Endothelial cell of umbilical vein (primary cell): ENCODE measurements at regions not wholly inside any gene's neighbourhood (a gene's known extent, or its start where the extent isn't known, plus 50 kb on each side); places are given as distances from the start of the nearest gene placed in this dataset.

Experiments
- BruUV-seq: library from RNA; stranded (reverse); fragments of 400-500 nt; replicated peaks from 2 replicates; lab custom pipeline; 2021; lab: Mats Ljungman, UMichigan
- CTCF ChIA-PET: fragments of 300-600, 350-600 bp; sonication (Branson Sonifier 250); formaldehyde crosslinking; loops from one replicate; lab custom pipeline; 2021; ENCODE audit warnings: antibody characterized with exemption, inconsistent platforms; lab: Charles Lee
- POLR2A ChIA-PET: fragments of 300-600, 350-600 bp; sonication (Branson Sonifier 250); formaldehyde crosslinking; loops from one replicate; lab custom pipeline; 2021; ENCODE audit warnings: antibody characterized with exemption, inconsistent platforms; lab: Charles Lee
- DNase-seq: peaks from one replicate; pipeline ENCODE4 v3.0.0-alpha.2; 2011; ENCODE audit warnings: low read depth, low spot score
- FAIRE-seq: peaks from 2 replicates; lab custom pipeline; 2011; peaks lifted over from hg19 to GRCh38; lab: Jason Lieb, UNC
- H2AFZ ChIP-seq: 2 replicates; pipeline ENCODE4 v1.6.0; 2012; ENCODE audit warnings: low read depth, low read length, control low read depth, inconsistent platforms
- H3K27ac ChIP-seq: 2 replicates; pipeline ENCODE4 v1.5.1; 2011; ENCODE audit warnings: low read depth, mild to moderate bottlenecking, control low read depth, low read length, moderate library complexity; ENCODE audit not compliant: insufficient read depth
- H3K27me3 ChIP-seq, 2 experiments: 2 replicates each; pipeline versions ENCODE4 v1.6.0 to v1.6.1; 2011; ENCODE audit warnings: low read length in 2 of 2, mixed read lengths in 1 of 2; ENCODE audit not compliant: control insufficient read depth in 2 of 2, insufficient read depth in 2 of 2
- H3K36me3 ChIP-seq, 2 experiments: 2 replicates in 1 of 2; 3 replicates in 1 of 2; pipeline ENCODE4 v1.5.1; 2011; ENCODE audit warnings: low read length in 2 of 2, mild to moderate bottlenecking in 1 of 2, moderate library complexity in 1 of 2; ENCODE audit not compliant: control insufficient read depth in 2 of 2, insufficient read depth in 2 of 2; ENCODE audit errors: extremely low read depth in 1 of 2
- H3K4me1 ChIP-seq: 3 replicates; pipeline ENCODE4 v1.5.1; 2011; ENCODE audit warnings: mild to moderate bottlenecking, low read length; ENCODE audit not compliant: control insufficient read depth, insufficient read depth; ENCODE audit errors: extremely low read depth
- H3K4me2 ChIP-seq: 2 replicates; pipeline ENCODE4 v1.6.1; 2011; ENCODE audit warnings: low read length, control low read depth, mixed read lengths; ENCODE audit not compliant: insufficient read depth
- H3K4me3 ChIP-seq, 3 experiments: fragments of 200-600 bp in 1 of 3; sonication (generic), shearing (Covaris generic) in 1 of 3; replicated peaks in 1 of 3; 2 replicates each; pipeline ENCODE4 v1.5.1; 2011 to 2016; ENCODE audit warnings: control low read depth in 3 of 3, low read length in 3 of 3, mild to moderate bottlenecking in 2 of 3, inconsistent platforms in 1 of 3, low read depth in 1 of 3, moderate library complexity in 1 of 3; ENCODE audit not compliant: insufficient read depth in 1 of 3
- H3K79me2 ChIP-seq: 2 replicates; pipeline ENCODE4 v1.6.0; 2012; ENCODE audit warnings: low read length, inconsistent platforms; ENCODE audit not compliant: control insufficient read depth, insufficient read depth
- H3K9ac ChIP-seq: replicated peaks from 2 replicates; pipeline ENCODE3; 2011; ENCODE audit warnings: low read length, control low read depth; ENCODE audit not compliant: insufficient read depth; ENCODE audit errors: extremely low read depth
- H3K9me1 ChIP-seq: replicated peaks from 3 replicates; pipeline ENCODE4 v1.6.0; 2011; ENCODE audit warnings: mild to moderate bottlenecking, low read length; ENCODE audit not compliant: control insufficient read depth, insufficient read depth; ENCODE audit errors: extremely low read depth
- H3K9me3 ChIP-seq: replicated peaks from 2 replicates; pipeline ENCODE4 v1.5.1; 2012; ENCODE audit warnings: low read length, inconsistent platforms; ENCODE audit not compliant: control insufficient read depth, insufficient read depth
- H4K20me1 ChIP-seq: replicated peaks from 2 replicates; pipeline ENCODE3; 2011; ENCODE audit warnings: mild to moderate bottlenecking, low read length; ENCODE audit not compliant: control insufficient read depth, insufficient read depth; ENCODE audit errors: extremely low read depth
- CTCF ChIP-seq, 2 donors: IDR thresholded peaks; 1 replicate in 1 of 2; 2 replicates in 1 of 2; pipeline ENCODE4 v1.5.1; 2011; ENCODE audit warnings: low read length in 2 of 2, mild to moderate bottlenecking in 2 of 2, moderate library complexity in 2 of 2, control low read depth in 1 of 2, inconsistent platforms in 1 of 2, low read depth in 1 of 2; ENCODE audit not compliant: insufficient read depth in 1 of 2; ENCODE audit errors: extremely low read depth in 1 of 2
- EZH2 ChIP-seq: IDR thresholded peaks from 2 replicates; pipeline ENCODE4 v1.6.1; 2012; ENCODE audit warnings: borderline replicate concordance, low read depth, mild to moderate bottlenecking, moderate library complexity, low read length, inconsistent platforms; ENCODE audit not compliant: severe bottlenecking
- FOS ChIP-seq: IDR thresholded peaks from 2 replicates; pipeline ENCODE4 v1.6.1; 2011; ENCODE audit warnings: mild to moderate bottlenecking, low read length, moderate library complexity, borderline replicate concordance; ENCODE audit not compliant: insufficient read depth
- GATA2 ChIP-seq: IDR thresholded peaks from 2 replicates; pipeline ENCODE4 v1.7.0; 2011; ENCODE audit warnings: low read depth, mild to moderate bottlenecking, moderate library complexity, mixed read lengths, low read length; ENCODE audit not compliant: insufficient read length, insufficient read depth
- JUN ChIP-seq: IDR thresholded peaks from 2 replicates; pipeline ENCODE4 v1.6.1; 2011; ENCODE audit warnings: borderline replicate concordance, low read depth; ENCODE audit not compliant: insufficient read length, insufficient read depth
- MYC ChIP-seq: IDR thresholded peaks from one replicate; pipeline ENCODE4 v1.6.1; 2011; ENCODE audit warnings: mild to moderate bottlenecking, low read depth, low read length
- POLR2A ChIP-seq: IDR thresholded peaks from 2 replicates; pipeline ENCODE4 v1.6.1; 2012; ENCODE audit warnings: low read depth, mild to moderate bottlenecking, control low read depth, low read length
- POLR2AphosphoS5 ChIP-seq: IDR thresholded peaks from 2 replicates; pipeline ENCODE4 v1.6.1; 2012; ENCODE audit warnings: low read depth, mild to moderate bottlenecking, control low read depth, low read length, moderate library complexity; ENCODE audit not compliant: insufficient read depth
- dilution Hi-C: fragments of 300-500 bp; cut with MboI; formaldehyde crosslinking; loops from one replicate; pipeline ENCODE4 v1.15.0; 2019; ENCODE audit warnings: low sequenced_read_pairs; ENCODE audit not compliant: extremely low pct_ligation_motif_present
- intact Hi-C: fragments of 100-400 bp; cut with micrococcal nuclease; formaldehyde crosslinking; loops from one replicate; pipeline ENCODE4 v1.10.0; 2022
- TF ChIP-seq, protein P1 (sequence below): IDR thresholded peaks from 2 replicates; pipeline ENCODE4 v1.6.1; 2011; ENCODE audit not compliant: insufficient read depth, insufficient read length

GRCh38 chr1:242871471-242872030 lies 347.1 kb upstream of the PLD5 start:
- Histone ChIP-seq H3K9me1 (no peaks in the 10 kb centered on the region), H3K4me1 (no peaks in the 10 kb centered on the region), H3K79me2 (no peaks in the 10 kb centered on the region), H3K27me3 (no peaks in the 10 kb centered on the region), H3K9me3 (no peaks in the 10 kb centered on the region), H3K4me2 (no peak overlapping the region), H3K9ac (no peak overlapping the region), H4K20me1 (no peaks in the 10 kb centered on the region), H3K4me3 (no peak overlapping the region), H3K27ac (no peak overlapping the region), H3K36me3 (no peaks in the 10 kb centered on the region), H2AFZ (no peak overlapping the region)
- DNase-seq, result no peak
- dilution Hi-C loops, result no loop called here
- no peak for FAIRE-seq
- TF ChIP-seq EZH2 (no peak), MYC (no peak), CTCF (IDR thresholded peaks at IDR 0.05; ENCODE audit: extremely low read depth in 1 of 2, insufficient read depth in 1 of 2, low read depth in 1 of 2, low read length in 2 of 2) (no peak), FOS (no peak), JUN (no peak), POLR2A (no peak), GATA2 (no peak), POLR2AphosphoS5 (no peak)
- TF ChIP-seq, protein P1, sequence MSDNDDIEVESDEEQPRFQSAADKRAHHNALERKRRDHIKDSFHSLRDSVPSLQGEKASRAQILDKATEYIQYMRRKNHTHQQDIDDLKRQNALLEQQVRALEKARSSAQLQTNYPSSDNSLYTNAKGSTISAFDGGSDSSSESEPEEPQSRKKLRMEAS, result no peak
- intact Hi-C loops, result no loop called here
- ChIA-PET CTCF (no interaction called here), POLR2A (no interaction called here)
- no TSS peak for BruUV-seq
